HG03439 (cell line): ENCODE measurements at regions not wholly inside any gene's neighbourhood (a gene's known extent, or its start where the extent isn't known, plus 50 kb on each side); places are given as distances from the start of the nearest gene placed in this dataset.
"Not testable (repeated sequence)": the region's sequence is repeated elsewhere in the genome, so short reads cannot be mapped to it uniquely, and the experiment has no call there.

Experiments
- ATAC-seq: cut with Tn5 transposase; IDR thresholded peaks from one replicate; pipeline ENCODE4 v1.9.1; 2021; ENCODE audit warnings: mild to moderate bottlenecking, moderate library complexity; ENCODE audit not compliant: unreplicated experiment

DNA sequence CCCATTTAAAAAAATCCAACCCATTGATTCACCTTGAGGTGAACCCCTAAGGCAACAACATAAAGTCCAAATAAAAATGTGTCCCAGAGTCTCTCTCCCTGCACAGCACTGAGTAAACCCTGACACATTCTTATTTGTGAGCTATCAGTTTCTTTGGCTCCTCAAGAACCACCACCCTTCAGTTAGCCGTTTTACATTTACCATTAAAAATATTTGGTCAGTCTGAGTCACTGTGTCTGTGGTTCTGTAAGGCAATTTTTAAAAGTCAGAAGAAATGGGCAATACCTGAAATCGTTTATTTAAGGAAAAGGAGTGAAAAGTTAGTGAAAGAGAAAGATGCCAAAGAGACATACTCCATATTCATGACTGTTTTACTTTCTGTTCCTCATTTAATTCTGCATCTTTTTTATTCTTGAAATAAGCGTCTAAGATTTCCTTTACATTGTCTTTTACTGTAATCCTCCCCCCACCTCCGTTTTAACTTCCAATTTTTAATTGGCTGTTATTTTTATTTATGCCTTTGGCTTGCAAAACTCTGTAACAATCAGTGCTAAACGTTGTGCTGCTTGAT lies 91.7 kb upstream of the IVNS1ABP start:
- no peak for ATAC-seq

DNA sequence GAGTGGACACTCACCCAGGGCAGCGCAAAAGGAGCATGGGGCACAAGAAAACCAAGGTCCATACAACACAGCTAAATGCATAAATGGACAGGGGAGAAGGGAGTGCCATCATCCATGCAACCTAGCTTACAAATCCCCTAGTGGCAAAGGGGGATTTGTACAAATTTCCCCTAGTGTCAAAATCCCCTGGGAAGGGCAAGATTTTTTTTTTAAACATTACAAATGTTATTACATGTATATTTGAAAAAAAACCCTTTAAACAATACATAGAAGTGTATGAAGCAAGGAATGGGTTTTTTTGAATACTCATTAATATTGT lies 89.6 kb upstream of the IVNS1ABP start:
- no peak for ATAC-seq

DNA sequence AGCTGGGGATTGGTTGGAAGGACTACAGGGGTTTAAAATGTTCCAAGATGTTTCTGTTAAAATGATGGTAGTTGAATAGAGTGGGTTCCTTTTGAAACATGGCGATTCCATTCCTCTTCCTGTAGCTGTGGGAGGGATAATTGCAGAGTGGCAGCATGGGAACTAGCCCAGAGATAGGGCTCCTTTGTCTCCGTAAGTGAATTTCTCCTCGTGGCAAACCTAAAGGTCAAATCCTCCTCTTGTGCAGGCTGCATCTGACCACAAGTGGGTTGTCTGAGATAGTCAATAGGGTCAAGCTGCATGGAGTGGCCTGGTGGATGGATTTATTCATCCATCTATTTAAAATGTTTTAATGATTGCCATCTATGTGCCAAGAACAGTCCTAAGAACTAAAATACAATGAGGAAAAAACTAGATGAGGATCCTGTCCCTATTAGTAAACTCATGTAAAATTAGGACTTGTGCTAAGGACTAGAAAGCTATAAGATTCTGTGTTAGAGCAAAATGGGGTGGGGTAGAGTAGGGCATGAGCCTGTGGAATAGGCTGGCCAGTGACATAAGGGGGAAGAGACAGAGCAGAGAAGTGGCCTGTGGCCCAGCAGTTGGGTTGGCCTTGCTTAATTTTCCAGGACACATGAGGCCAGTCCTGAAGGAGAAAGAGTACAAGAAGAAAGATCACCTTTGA lies 89.1 kb upstream of the IVNS1ABP start:
- no peak for ATAC-seq

DNA sequence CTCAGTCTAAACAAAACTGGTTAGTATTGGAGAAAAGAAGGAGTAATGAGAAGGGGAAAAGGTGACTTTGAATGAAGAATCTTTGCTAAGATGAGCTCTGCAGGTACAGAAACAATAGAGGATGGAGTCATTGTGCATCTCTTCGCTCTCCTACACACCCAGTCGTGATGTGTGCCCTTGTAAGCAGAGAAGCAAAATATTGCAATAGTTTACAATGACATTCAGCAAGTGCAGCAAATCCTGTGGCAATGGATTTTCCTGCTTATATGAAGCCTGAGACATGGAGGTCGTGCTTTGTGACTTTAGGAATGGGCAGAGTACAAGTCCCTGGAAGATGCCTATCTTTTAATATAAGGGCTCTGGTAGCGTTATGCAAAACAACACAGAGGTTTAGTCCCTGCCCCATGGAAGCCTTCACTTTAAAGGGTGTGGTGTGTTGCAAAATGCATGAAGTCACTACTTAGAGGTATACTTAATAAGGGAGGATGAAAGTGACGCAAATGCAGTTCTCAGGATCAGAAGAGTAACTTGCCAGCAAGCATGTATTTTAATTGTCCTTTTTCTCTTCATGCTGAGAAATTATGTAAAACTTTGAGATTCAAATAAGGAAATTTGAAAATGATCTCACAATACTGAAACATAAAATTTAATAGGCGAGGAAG lies 88.0 kb upstream of the IVNS1ABP start:
- no peak for ATAC-seq

DNA sequence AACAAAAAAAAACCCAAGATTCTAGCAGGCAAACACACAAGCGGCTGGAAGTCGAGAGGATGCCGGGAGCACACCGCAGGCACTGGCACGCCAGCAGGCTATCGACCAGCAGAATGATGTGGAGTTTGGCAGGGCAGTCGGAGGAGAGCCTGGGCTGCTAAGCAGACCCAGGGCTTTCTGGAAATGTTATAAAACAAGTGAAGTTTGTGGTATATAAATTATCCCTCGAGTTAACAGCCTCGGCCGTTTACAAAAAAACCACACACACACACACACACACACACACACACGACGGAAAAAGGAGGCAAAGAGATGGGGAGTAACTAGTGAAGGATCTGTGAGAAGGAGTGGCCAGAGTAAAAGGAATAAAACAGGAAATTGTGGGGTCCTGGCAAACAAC lies 87.2 kb upstream of the IVNS1ABP start:
- ATAC-seq = no peak

DNA sequence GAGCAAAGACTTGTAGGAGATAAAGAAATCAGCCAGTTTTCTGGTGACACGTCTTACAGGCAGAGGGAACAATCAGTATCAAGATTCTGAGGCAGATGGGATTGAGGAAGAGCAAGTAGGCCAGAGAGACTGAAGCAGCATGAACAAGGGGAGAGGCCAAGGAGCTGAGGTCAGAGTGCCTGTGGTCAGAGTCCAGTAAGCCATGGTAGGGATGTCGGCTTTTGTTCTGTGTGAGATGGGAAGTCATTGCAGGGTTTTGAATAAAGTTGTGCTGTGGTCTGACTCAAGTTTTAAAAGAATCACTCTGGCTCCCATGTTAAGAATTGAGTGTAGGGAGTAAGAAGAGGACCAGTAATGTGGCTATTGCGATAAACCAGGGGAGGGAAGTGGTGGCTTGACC lies 85.9 kb upstream of the IVNS1ABP start:
- no peak for ATAC-seq

DNA sequence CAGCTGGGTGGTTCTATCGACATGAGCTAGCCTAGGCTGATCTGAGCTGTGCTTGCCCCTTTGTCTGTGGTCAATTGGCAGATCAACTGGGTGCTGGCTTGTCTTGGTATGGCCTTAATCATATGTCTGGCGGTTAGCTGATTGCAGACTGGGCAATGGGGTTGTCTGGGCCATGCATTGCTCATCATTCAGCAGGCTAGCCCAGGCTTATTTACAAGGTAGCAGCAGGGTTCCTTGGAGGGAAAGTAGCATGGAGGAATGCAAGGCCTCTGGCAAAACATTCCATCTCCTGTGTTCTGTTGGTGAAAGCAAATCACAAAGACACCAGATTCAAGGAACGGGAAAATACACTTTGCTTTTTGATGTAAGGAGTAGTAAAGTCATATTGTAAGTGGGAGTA lies 84.0 kb upstream of the IVNS1ABP start:
- no peak for ATAC-seq

DNA sequence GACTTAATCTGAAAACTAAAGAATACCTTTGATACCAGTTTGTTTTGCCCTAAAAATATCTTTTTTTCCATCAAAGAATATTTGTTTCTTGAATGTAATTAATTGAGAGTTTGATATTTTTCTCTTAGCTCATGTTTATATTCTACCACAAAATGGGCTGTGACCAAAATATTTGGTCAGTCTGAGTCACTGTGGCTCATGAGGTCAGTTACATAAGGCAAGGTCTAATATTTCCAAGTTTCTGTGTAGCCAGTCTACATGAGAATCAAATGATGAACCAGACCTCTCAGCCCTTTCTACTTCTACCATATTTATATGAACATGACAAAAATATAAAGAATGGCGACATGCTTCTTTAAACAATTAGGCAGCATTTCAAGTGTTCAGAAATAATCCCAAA lies 83.0 kb upstream of the IVNS1ABP start:
- ATAC-seq = no peak

DNA sequence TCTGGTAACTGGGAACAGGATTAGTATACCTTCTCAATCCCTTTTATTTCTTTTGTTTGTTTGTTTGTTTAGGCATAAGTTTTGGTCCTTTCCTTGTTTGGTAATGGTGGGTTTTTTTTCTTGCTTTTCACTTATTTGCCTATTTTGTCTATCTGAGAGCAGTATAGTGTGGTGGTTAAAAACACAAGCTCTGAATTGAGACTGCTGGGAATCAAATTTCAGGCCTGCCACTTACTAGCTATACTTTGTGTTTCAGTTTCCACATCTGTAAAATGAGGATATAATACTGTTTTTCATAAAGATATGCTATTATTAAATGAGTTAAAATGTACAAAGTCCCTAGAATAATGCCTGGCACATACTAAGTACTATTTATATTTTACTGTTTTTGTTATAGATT lies 81.6 kb upstream of the IVNS1ABP start:
- ATAC-seq = peak; percentile 57

DNA sequence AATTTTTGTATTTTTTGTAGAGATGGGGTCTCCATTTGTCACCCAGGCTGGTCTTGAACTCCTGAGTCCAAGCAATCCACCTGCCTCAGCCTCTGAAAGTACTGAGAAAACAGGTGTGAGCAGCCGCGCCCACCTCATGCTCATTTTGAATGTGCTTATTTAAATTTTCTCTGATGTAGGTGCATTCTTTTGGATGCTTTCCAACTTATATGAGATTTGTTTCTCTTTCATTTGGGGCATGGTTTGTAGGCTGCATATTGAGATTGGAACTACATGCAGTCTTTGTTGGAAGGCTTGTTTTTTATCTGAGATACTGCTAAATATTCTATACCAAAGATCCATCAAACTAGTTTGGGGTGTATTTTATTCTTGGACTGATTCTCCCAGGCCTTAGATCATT lies 81.0 kb upstream of the IVNS1ABP start:
- ATAC-seq = peak; percentile 55

DNA sequence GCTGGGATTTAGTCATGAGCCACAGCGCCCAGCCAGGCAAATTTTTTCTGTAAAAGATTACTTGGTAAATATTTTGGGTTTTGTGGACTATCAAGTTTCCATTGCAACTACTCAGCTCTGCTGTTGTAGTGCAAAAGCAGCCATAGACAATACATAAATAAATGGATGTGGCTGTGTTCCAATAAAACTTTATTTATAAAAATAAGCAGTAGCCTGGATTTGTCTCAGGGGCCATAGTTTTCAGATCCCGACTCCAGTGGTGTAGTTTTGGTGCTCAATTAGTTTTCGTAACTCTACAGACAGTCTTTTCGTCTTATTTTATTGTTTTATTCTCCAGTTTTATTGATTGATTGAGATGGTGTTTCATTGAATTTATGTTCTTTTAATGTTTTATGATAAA lies 80.1 kb upstream of the IVNS1ABP start:
- ATAC-seq = no peak

DNA sequence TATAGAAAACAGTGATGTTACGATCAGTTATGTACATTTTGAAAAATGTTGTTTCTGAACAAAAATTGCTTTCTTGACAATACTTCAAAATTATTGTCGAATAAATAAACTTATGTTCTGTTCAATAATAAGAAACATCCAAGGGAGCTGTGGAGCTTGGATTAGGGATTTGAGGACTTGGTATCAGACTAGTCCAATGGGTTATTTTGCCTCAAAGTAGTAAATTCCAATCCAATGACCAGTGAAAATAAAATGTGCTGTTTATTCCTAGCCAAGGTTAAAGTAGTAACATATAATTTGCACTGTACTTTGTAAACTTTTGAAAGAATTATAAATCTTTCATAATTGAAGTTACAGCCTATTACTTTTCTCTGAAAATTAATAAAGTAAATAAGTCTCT lies 79.1 kb upstream of the IVNS1ABP start:
- no peak for ATAC-seq

DNA sequence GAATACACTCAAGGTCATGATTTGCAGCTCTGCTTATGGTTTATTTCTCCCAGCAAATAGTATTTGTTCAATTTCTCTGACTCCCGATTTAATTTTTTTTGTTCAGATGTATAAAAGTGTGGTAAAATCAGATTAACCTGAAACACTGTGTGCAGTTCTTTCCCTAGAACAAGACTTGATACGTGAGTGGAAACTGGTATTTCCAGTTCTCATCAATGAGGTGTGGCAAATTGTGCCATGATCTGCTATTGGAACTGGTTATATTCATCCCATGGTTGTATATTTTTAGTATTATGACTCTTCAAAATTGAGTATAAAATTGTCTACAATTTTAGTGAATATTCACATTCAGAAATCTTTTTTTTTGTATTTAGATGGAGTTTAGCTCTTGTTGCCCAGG lies 76.8 kb upstream of the IVNS1ABP start:
- no peak for ATAC-seq

DNA sequence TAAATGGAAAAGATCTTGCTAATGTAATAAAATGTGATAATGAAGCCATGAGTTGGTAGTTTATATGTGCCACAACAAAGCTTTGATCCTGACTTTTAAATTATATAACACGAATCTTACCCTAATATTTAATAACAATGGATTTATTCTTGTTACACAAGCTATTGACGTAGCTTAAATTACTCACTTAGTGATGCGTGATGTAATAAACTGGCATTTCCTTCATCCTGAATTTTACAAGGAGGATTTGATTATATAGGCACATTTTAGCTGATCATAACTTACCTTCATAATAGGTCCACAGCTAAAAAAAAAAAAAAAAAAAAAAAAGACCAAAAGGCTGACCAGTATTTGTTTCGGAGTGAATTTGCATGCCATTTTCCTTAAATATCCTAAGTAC lies 76.2 kb upstream of the IVNS1ABP start:
- ATAC-seq = no peak

DNA sequence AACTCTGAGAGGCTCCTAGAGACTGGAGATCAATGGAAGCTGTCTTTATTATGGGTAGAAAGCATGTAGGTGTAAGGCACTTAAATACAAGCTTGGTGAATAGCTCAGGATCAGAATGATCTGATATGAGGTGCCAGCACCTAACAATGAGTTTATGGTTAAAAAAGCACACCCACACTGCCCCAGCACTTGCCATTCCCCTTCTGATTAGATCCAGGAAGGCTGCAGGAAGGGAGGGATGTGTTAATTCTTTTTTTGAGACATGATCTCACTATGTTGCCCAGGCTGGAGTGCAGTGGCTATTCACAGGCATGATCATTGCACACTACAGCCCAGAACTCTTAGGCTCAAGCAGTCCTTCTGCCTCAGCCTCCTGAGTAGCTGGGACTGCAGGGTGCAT lies 71.8 kb upstream of the IVNS1ABP start:
- no peak for ATAC-seq

DNA sequence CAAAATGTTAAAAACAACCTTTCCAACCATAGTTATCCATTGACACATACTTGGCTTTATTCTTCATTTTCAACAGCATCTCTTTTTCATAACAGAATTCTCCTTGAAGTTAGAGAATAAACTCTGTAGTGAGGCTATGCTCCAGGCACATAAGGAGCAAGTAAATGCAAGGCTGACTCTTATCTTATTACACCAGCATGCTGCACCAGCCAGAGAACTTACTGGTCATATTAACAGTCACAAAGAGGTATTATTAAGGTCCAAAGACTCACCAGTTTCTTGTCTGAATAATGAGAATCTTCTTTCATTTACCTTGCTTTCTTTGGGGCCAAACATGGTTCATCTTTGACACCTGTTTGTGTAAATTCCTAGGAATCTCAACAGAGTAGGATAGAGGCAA lies 71.3 kb upstream of the IVNS1ABP start:
- no peak for ATAC-seq

DNA sequence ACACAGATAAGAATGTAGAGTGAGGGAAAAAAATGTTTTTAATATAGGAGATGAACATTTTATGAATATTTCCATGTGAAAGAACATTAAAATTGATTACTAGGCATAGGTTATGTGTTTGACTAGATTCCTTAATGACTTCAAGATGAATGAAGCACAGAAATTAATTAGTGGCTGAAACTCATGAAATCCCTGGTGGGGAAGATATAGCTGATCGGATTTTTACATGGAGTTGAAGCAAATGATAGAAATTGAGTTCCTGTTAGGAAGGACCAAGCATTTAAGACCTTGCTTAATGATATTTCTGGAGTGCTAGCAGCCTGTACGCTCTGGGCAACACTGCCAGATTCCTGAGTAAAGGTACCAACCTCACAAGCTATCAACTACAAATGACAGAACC lies 68.9 kb upstream of the IVNS1ABP start:
- ATAC-seq = no peak

DNA sequence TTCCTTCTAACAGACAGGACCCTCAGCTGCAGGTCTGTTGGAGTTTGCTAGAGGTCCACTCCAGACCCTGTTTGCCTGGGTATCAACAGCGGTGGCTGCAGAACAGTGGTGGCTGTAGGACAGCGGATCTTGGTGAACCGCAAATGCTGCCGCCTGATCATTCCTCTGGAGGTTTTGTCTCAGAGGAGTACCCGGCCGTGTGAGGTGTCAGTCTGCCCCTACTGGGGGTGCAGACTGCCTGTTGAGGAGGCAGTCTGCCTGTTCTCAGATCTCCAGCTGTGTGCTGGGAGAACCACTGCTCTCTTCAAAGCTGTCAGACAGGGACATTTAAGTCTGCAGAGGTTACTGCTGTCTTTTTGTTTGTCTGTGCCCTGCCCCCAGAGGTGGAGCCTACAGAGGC lies 66.8 kb upstream of the IVNS1ABP start:
- ATAC-seq = not testable (repeated sequence)

DNA sequence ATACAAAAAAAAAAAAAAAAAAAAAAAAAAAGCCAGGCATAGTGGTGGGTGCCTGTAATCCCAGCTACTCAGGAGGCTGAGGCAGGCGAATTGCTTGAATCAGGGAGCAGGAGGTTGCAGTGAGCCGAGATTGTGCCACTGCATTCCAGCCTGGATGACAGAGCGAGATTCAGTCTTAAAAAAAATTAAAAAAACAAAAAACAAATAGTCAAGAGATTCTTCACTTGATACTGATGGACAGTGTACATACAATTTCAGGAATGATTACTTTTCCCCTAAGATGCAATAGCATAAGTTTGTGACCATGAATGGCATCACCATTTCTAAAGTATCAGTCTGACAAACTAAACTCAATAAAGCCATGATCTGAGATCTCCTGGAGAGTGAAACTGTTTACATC lies 60.8 kb upstream of the IVNS1ABP start:
- no peak for ATAC-seq

DNA sequence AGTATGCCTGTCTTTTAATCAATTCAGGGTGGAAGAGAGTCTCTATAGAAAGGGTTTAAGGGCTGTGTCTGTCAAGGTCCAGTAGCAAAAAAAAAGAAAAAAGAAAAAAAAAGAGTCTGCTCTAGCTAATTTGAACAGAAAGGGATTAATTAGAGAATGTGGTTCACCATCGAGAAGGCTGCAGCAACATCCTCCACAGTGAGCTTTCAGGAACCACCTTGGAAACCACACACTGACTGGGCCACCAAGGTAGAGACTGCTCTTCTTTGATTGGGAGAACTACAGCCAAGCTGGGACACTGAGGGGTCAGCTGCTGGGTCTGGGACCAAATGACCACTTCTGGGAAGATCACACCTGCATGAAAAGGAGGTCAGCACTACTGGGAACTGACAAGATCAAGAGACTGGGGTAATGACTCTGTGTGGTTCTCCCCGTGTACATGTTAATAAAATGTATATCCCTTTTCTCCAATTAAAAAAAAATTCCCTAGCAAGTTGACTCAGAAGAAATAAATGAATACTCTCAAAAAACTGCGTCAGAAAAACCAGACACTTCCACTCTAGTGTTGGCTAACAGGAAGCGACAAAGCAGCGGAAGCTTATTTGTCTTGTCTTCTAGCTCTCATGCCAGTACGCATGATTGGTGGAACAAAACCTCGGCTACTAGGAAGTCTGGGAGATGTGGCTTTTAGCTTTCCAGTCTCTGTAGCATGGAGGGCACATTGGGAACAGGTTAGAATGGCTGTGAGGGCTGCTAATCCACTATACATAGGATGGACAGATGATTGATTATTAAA lies 60.0 kb upstream of the IVNS1ABP start:
- no peak for ATAC-seq

DNA sequence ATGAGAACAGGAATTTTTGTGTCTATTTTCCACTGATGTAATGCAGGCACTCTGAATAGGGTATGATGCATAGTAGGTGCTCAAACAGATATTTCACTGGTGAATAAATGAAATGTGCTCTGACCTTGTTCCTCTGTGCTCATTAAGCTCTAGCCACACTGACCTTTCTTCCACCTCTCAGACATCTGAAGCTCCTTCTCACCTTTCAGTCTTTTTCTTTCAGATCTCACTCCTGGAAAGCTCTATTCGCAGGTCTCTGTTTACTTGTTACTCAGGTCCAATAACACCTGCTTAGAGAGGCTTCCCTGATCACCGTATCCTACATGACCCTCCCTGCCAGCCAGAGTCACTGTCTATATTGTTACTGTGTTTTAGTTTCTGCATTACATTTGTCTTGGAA lies 59.2 kb upstream of the IVNS1ABP start:
- no peak for ATAC-seq

DNA sequence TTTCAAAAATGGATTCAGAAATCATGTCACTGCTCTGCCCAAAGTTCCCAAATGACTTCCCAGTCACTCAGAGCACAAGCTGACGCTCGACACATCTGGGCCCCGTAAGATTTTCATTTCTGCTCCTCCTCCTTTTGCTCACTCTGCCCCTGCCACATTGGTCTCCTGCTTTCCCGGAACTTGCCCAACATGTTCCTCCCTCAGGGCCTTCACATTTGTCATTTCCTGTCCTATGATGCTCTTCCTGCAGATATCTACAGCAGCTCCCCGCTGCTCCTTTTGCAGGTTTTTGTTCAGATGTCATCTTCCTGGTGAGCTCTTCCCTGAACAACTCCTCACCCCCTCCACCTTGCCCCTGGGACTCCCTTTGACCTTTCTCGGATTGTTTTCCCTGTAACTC lies 58.5 kb upstream of the IVNS1ABP start:
- no peak for ATAC-seq
